GM21526 (cell line): ENCODE measurements at regions not wholly inside any gene's neighbourhood (a gene's known extent, or its start where the extent isn't known, plus 50 kb on each side); places are given as distances from the start of the nearest gene placed in this dataset.
"Not testable (repeated sequence)": the region's sequence is repeated elsewhere in the genome, so short reads cannot be mapped to it uniquely, and the experiment has no call there.

ENCODE experiments used
- ATAC-seq: cut with Tn5 transposase; IDR thresholded peaks from one replicate; pipeline ENCODE4 v1.9.1; 2021; ENCODE audit warnings: moderate library complexity; ENCODE audit not compliant: unreplicated experiment, low FRiP score

DNA sequence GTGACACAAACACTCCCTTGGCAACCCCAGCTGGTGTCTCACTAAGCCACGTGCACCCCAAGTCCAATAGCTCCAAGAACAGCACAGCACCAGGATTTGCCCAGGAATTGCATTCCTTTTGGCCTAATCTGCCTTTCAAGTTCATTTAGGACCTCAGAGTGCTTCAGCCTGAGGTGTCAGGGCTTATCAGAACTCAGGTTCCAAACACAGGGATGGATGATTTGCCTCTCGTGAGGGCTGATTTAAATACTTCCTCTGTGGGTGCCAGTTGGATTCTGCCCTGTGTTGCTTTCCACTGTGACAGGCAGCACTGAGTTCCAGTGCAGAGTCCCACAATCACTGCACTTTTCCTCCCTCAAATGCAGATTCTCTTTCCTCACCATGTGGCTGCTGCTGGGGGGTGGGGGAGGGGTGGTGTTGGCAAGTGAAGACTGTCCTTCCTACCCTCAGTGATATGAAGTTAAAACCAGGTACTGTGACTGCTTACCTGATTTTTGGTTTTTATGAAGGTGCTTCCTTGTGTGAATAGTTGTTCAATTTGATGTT, 204.3 kb upstream of the STAC start:
- ATAC-seq = no peak

DNA sequence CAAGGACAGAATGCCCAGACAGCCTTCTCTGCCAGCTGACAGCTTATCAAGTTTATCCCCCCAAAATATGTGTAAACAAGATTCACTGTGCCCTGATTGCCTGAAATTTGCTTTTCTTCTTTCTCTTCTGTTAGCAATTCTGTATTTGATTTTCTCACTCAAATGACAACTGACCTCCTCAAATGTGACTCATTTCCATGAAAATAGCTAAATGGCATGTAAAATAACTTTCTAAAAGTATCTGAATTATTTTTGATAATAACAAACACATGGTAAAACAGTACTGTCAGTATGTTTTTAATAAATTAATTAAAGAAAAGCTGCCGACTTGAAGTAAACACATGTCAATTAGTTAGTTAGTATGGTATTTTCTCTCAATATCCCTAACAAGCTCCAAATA, 202.3 kb upstream of the STAC start:
- no peak for ATAC-seq

DNA sequence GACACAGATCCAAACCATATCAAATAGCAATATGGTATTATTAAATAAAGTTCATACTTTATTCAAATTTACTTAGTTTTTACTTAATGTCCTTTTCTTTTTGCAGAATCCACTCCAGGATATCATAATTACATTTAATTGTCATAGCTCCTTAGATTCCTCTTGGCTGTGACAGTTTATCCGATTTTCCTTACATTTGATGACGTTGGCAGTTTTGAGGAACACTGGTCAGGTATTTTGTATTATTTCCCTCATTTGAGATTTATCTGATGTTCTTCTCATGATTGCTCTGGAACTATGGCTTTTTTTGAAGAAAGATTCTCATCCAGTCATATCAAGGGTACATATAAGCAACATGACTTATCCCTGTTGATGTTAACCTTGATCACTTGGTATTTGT, 198.3 kb upstream of the STAC start:
- no peak for ATAC-seq

DNA sequence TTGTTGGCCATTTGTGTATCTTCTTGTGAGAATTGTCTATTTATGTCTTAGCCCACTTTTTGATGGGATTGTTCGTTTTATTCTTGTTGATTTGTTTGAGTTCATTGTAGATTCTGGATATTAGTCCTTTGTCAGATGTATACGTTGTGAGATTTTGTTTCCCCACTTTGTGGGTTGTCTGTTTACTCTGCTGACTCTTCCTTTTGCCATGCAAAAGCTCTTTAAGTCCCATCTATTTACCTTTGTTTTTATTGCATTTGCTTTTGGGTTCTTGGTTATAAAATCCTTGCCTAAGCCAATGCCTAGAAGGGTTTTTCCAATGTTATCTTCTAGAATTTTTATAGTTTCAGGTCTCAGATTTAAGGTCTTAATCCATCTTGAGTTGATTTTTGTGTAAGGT, 193.1 kb upstream of the STAC start:
- not testable (repeated sequence) for ATAC-seq

DNA sequence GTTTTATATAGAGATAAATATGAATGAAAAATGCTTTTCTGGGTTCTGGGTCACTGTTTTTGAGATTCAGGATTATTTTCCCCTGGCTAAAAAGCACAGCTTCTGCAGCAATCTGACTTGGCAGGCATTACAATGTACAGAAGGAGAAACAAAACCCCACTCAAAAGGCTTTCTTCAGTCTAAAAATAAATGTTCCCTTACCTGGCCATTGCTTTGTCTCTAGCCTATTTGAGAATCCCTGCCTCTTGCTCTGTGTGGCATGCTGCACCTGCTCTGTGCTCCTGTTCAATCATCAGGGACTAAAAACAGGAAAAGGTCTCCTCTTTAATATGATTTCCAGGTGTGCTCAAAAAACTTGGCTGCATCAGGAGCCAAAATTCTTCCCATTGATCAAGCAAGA, 187.4 kb upstream of the STAC start:
- ATAC-seq = no peak

DNA sequence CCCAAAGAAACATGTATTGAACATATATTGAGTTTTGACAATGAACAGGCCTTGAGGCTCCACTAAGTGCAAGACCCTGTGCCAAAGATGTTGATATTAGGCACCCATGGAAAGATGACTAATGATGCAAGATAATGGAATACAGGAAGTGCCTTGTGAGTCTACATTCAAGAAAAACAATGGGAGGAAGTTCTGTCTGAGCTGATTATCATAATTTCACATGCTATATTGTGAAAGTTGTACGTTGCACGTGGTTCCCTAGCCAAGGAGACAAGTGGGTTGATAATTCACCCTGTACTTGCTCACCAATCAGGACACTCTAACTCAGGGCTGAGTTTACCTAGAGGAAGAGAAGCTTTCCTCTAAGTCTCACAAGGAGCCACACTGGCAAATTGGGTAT, 186.9 kb upstream of the STAC start:
- ATAC-seq = no peak

DNA sequence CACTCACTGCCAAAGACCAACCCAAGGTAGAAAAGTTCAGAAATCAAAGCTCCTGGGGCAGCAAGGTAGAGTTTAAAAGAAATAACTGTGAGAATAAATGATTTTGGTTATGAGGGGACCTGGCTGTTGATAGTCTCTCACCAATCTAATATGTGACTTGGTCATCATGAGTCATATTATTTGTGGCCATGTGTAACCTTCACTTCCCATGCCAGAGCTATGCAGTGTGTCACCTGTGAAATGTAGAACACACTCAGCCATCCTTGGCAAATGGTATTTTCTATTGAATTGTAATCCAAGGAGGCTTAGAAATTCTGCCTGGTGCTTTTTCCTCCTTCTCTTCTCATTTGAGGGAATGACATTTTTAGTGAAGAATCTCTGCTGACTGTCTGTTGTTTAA, 184.2 kb upstream of the STAC start:
- no peak for ATAC-seq

DNA sequence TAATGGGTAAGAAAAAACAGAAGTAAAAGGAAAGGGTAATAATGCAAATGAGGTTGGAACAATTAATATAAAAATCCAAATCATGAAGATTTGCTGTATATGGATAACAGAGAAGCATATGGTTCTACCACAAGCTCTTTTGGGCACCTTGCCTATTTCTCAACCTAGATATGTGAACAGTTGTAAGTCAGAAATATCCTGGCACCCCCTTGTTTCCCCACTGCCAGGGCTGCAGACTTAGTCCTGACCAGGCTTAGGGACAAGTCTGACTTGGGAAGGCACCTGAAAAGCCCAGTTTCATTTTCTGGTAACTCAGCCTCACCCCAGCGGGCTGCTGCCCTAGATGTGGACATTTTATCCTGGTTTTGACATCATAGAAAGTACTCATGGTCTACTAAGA, 183.2 kb upstream of the STAC start:
- no peak for ATAC-seq

DNA sequence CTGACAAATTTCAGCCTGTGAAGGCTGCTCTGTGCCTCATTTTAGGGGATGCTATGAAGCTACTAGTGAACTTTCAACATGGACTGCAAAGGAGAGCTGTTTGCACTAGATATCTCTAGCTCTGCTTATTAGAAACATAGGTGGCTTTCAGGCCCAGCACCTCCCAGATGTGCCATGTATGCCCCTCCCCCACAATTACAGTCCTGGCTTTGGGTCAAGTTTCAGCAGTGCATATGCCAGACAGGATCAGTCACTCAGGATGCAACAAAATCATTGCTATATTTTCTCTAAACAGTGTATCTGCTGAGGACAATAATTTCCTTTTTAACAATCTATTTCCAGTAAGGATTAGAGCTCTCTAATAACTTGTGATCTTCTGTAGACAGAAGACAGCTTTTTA, 178.8 kb upstream of the STAC start:
- ATAC-seq = no peak

DNA sequence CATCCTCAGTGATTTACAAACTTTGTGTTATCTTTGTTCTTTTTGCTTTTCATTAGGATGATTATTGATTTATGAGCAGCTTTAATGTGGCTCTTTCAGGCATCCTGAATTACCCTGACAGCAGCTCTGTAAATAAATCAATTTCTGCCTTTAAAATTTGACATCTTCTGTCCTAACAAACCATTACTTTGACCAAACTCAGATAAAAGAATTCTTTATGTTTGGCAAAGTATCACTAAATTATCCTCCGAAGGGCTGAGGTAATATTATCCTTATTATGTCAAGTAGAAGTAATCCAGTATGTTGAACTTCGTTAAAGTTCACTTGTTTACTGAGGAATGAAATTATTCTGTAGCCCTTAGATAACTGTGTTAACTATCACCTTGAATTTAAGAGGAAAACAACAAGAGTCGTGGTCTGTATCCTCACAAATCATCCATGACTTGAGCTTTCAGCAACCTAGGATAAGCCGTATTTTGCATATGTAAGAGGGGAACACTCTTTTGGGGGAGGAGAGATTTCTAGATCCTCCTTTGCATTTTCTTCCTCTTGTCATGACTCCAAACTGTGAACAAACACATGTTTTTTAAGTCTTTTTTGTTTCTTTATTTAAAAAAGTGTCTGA, 173.2 kb upstream of the STAC start:
- no peak for ATAC-seq

DNA sequence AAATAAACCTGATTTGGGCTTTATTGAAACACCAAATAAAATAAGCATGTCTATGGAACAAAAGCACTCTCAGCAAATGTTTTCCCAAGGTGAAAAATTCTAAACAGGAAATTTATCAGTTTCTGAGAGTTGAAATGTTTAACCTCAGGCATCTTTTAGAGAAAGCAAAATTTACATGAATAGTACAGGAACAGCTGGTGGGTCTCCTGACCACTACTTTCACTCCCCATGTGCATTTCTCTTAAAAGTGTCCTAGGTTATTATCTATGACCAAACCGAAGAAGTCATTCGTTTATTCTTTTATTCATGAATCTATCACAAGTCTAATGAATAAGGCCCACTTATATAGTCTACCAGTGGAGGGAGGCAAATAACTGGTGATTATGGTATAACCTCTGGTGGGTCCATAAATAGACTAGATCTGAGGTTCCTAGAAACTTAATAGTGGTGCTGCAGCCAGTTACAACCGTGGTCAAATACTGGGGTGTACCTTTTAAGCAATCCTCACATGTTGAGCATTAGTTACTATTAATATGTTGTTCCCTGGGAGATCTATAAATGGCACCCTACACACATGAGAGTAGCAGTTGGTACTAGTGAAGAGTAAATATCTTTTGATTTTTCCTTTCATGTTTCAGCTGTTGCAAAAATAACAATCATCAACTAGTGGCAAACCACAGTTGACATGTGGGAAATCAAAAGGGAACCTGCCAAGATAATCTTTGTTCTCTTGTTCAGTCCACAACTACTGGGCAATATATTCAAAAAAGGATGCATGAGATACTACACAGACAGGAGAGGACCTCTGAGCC, 169.3 kb upstream of the STAC start:
- ATAC-seq = no peak

DNA sequence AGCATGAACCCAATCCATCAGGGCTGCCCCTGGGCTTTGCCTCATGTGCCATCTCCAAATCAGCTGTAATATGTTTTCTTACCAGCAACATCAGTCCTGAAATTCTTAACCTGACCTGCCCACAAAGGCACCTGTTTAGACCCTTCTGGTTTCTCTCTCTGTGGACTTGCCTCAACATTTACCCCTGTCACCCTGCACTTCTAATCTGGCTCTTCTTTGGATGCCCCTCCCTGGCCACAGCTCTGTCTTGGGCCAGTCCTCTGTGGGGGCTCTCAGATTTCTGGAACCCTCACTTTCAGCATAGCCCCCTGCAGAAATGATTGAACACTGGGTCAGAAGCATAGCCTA, 168.7 kb upstream of the STAC start:
- no peak for ATAC-seq

DNA sequence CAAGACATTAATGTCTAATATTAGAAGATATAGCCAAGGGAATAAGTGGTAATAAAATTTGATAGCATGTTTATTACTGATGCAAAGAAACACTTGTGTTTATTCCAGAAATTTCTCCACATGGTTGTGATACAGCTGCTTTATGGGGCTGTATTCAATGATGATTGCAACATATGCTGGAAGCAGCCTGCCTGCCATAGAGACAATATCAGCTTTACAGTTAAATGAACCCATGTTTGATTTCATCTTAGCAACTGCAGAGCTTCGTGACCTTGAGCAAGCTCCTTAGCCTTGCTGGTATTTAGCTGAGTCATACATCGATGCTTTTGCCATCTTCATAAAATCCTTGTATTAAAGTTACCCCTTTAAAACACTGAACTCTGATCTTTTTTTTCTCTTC, 168.1 kb upstream of the STAC start:
- ATAC-seq = no peak

DNA sequence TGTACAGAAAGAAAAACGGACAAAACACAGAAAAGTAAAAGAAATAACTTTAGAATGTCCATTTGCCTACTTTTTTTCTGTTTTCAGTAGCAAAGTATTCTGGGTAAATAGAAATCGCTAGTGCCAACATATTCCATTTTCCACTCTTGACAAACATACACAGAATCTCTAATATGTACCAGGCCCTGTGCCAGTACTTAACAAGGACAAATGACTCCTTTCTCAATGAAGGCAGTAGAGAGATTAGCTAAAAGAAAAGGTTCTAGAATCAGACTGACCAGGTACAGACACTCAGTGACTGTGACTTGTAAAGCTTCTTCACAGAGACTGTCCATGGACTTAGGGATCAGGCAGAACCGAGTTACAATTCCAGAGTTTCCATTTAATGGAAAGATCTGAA, 165.8 kb upstream of the STAC start:
- ATAC-seq = no peak

DNA sequence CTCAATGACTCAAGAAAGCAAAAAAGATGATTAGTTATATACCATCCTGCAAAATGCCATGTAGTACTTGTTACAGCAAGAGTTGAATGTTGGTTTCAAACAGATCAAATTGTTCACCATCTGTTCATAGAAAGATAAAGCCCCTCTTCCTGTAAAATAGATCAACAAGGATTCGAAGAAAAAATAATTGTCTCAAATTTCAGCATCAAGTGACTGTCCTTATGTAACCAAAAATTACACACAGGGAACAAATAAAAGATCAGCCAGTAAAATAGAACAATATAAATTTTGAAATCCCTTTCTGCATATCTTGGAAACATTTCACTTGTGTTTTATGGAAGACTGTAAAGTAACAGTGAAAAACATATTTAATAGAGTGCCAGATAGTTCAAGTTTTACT, 165.1 kb upstream of the STAC start:
- ATAC-seq = no peak

DNA sequence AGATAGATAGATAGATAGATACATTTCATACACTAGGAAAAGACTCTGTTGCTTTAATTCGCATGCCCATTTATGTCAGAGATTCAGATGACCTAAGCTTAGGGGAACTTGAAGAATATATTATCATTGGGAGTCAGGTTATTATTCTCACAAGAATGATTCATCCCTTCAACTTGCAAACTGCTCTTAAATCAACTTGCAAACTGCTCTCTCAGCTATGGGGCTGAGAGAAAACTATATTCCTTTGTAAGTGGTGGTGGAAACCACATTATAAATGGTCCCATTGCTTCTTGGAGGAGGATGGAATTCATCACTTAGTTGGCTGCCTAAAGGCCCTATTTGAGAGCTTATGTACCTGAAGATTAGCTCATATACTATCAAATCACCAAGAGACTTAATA, 160.9 kb upstream of the STAC start:
- ATAC-seq = no peak

DNA sequence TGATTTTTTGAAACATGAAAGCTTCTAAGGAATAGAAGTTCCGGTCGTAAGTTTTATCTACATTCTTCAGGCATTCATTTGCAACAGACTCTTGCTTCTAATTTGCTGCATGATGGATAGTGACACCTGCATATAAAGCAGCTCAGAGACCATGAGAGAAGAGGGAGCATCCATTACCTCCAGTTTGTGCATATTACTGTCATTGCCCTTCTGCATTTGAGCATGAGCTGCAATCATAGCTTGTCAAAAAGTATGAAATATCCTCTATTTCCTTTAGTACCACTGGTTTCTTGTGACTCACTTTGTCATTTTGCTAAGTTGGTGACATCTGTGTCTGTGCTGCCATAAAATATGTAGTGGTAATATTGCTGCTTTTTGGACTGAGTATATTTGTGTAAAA, 160.1 kb upstream of the STAC start:
- ATAC-seq = no peak

DNA sequence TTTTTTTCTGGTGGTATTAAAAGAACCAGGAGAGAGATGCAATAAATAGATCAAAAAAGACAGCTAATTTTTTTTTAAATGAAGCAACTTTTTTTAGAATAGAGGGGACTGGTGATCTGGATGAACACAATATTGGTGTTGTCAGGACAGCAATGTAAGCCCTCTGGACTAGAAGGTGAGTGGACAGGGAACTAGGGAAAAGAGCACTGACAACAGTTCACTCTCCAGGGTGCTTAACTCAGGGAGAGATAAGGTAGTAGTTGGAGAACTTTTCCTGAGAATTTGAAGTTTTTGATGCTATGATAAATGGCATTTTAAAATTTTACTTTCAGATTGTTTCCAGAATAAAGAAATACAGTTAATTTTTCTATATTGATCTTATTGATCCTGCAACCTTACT, 158.3 kb upstream of the STAC start:
- no peak for ATAC-seq

DNA sequence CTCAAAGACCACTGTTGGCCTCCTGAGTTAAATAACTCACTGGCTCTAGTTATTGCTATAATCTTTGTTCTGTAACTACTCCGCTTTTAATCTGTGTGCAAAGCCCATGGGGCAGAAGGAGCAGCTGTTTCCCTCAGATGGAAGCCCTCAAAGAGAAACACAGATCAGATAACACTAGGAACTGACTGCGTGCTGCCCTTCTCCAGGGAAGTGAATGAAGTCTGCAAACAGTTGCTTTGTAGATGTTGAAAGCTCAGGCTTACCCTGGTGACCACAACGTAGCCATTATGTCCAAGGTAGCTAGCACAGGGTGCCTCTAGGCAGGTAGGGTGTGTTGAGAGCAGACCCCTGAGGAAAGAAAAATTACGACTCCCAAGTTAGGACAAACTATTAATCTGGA, 152.3 kb upstream of the STAC start:
- no peak for ATAC-seq

DNA sequence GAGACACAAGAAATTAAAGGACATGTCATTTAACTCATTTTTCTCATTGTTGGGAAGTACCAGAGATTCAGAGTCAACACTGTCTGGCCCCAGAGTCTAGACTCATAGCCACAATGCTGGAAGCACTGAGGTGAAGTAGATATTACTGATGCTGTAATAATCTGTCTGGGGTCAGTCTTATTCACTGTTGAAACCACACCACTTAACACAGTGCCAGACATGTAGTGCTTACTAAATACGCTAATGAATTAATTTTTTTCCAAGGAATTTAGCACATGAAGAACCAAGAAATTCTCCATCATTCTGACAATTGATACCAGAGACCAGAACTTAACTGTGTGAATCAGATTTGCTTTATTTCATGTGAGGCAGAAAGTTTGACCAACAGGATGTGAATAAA, 150.8 kb upstream of the STAC start:
- ATAC-seq = no peak

DNA sequence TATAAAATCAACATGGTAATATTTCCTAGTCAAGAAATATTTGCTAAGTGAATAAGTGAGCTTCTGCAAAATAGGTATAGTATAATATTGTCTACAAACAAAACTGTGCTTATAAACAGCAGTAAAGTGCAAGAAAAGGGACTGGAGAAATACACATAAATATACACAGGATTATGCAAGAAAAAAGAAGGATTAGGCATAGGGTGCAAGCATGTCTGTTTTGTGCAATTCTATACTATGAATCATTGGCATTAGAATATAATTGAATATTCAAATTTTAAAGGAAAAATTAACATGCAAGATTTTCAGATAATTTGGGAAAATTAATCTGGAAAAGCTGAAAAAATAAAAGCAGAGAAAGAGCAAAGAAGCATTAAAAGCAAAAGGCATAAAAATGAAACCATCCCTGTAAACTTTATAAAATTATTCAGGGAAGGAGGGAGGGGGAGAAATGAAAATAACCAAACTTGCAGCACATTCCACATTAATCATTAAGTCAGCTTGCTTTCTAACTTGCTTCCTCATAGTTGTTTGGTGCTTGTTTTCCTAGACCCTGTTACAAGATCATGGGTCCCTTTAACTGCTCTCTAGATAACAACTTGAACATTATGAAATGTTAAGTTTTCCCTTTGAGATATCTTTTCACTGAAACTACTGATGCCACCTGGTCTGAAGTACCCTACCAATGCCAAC, 147.4 kb upstream of the STAC start:
- ATAC-seq = no peak

DNA sequence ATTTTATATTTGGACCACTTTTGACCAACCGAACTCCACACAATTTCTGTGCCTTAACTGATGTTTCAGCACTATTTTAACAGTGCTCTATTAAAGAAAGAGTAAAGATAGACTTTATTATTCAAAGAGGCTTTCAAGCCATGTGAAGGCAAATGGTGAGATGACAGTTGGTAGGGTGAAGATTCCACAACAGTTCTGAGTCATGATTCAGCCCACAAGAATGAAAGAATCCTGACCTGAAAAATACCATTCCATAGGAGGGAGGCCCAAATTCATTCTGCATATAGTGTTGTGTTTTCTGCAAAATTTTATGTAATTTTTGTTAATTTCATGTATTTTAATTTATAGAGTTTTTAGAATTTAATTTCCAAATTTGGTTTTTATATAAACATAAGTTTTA, 135.6 kb upstream of the STAC start:
- no peak for ATAC-seq
